ENCODE measurements at regions not wholly inside any gene's neighbourhood (a gene's known extent, or its start where the extent isn't known, plus 50 kb on each side); places are given as distances from the start of the nearest gene placed in this dataset.

GRCh38 chr10:4602764-4603491 lies 223.1 kb upstream of the AKR1E2 start:
- intact Hi-C loops (cut with micrococcal nuclease), result no loop called here
- no peaks in the 10 kb centered on the region for H4K20me1 ChIP-seq (replicated peaks; ENCODE audit: control insufficient read depth, insufficient read depth, low read length)
- WGBS (ENCODE audit: insufficient coverage, low coverage, missing lambda C conversion rate), result 2% methylated on average over 7 of the region's 7 CpGs
- ChIA-PET CTCF (ENCODE audit: low intra/inter-chr PET ratio) (no interaction called here), POLR2A (interaction anchor here (0.6 kb wide), 1 partner anchor 264 kb away, joined by 3 read pairs; no protein-coding TSS in a partner anchor)
- H3K4me3 ChIP-seq, result no peak overlapping the region
- H3K9ac ChIP-seq (ENCODE audit: insufficient read depth in 1 of 2, low read depth in 2 of 2, low read length in 2 of 2), result no peak overlapping the region
- FAIRE-seq (no peak), ATAC-seq (no peak), DNase-seq (ENCODE audit: extremely low read depth in 1 of 4, low spot score in 3 of 4) (no peak)
- H3K27me3 ChIP-seq (ENCODE audit: control insufficient read depth in 2 of 2, insufficient read depth in 2 of 2, low read length in 2 of 2), result peaks cover 0 to 4% of the 10 kb centered on the region in 2 experiments; a peak in 3 of 5 replicates
- BruUV-seq (replicated peaks), result no TSS peak
- no peaks in the 10 kb centered on the region for H3K9me3 ChIP-seq (replicated peaks; ENCODE audit: control insufficient read depth, insufficient read depth, low read depth, low read length)
- no peaks in the 10 kb centered on the region for H3K9me1 ChIP-seq (ENCODE audit: control insufficient read depth, insufficient read depth, low read length)
- H3K27ac ChIP-seq (ENCODE audit: extremely low read depth, low read depth, low read length), result no peak overlapping the region
- no peak overlapping the region for H3K4me2 ChIP-seq (ENCODE audit: insufficient read depth, low read length)
- no peak overlapping the region for H2AFZ ChIP-seq (ENCODE audit: low read depth, low read length)
- in situ Hi-C loops (cut with MboI), result no loop called here
- H3K4me1 ChIP-seq (replicated peaks in 1 of 2; ENCODE audit: control insufficient read depth in 2 of 2, insufficient read depth in 2 of 2, low read length in 2 of 2), result no peaks in the 10 kb centered on the region
- no peaks in the 10 kb centered on the region for H3K79me2 ChIP-seq (ENCODE audit: control insufficient read depth, insufficient read depth, low read length)
- TF ChIP-seq E2F4 (CRISPR knock-in tag; IDR thresholded peaks at IDR 0.05; ENCODE audit: low read depth) (no peak), PTTG1 (tag; IDR thresholded peaks at IDR 0.05; ENCODE audit: low read depth) (no peak), RBM25 (IDR thresholded peaks at IDR 0.05; ENCODE audit: low read depth, low read length, severe bottlenecking) (no peak), BCOR (IDR thresholded peaks at IDR 0.05) (no peak), SMARCA4 (IDR thresholded peaks at IDR 0.05) (no peak), ZFP36 (IDR thresholded peaks at IDR 0.05; ENCODE audit: low read depth, low read length, partially characterized antibody) (no peak), ASH1L (IDR thresholded peaks at IDR 0.05; ENCODE audit: borderline replicate concordance, low read depth, partially characterized antibody) (no peak), ZNF41 (CRISPR knock-in tag; conservative IDR thresholded peaks at IDR 0.05) (no peak), RNF2 (IDR thresholded peaks at IDR 0.05) (no peak), SIN3B (IDR thresholded peaks at IDR 0.05; ENCODE audit: low read depth) (no peak), GATA2 (CRISPR knock-in tag; IDR thresholded peaks at IDR 0.05) (no peak), TRIM28 (IDR thresholded peaks at IDR 0.05) (no peak), ZZZ3 (IDR thresholded peaks at IDR 0.05) (no peak), IRF1 (CRISPR knock-in tag; IDR thresholded peaks at IDR 0.05; ENCODE audit: borderline replicate concordance) (no peak), RBM39 (optimal IDR thresholded peaks at IDR 0.05; ENCODE audit: low read depth, low read length) (no peak), ZBTB34 (CRISPR knock-in tag; IDR thresholded peaks at IDR 0.05) (no peak), CGGBP1 (CRISPR knock-in tag; IDR thresholded peaks at IDR 0.05) (no peak), USF1 (CRISPR knock-in tag; IDR thresholded peaks at IDR 0.05) (no peak), THRA (IDR thresholded peaks at IDR 0.05) (no peak)
- H3K36me3 ChIP-seq (ENCODE audit: control insufficient read depth, insufficient read depth, low read length), result no peaks in the 10 kb centered on the region

All from K562 (cell line).